ENCODE measurements at regions not wholly inside any gene's neighbourhood (a gene's known extent, or its start where the extent isn't known, plus 50 kb on each side); places are given as distances from the start of the nearest gene placed in this dataset.

GRCh38 chr6:40910260-40910893 lies 128.6 kb downstream of the UNC5CL start:
- DNase-seq (ENCODE audit: low read depth), result no peak

GRCh38 chr6:40909811-40910210 lies 129.2 kb downstream of the UNC5CL start:
- DNase-seq (ENCODE audit: low read depth), result no peak

- peak; percentile 97 for DNase-seq (ENCODE audit: low read depth)
Observed at GRCh38 chr6:40907198-40907701, 131.8 kb downstream of the UNC5CL start.

- peak; percentile 93 for DNase-seq (ENCODE audit: low read depth)
Observed at GRCh38 chr6:40906759-40907158, 132.3 kb downstream of the UNC5CL start.

GRCh38 chr6:40904583-40905194 lies 134.3 kb downstream of the UNC5CL start:
- DNase-seq (ENCODE audit: low read depth), result no peak

GRCh38 chr6:40903456-40903855 lies 135.6 kb downstream of the UNC5CL start:
- peak; percentile 51 for DNase-seq (ENCODE audit: low read depth)

GRCh38 chr6:40901322-40902055 lies 137.5 kb downstream of the UNC5CL start:
- DNase-seq (ENCODE audit: low read depth), result no peak

GRCh38 chr6:40900791-40901190 lies 138.2 kb downstream of the UNC5CL start:
- no peak for DNase-seq (ENCODE audit: low read depth)

- DNase-seq (ENCODE audit: low read depth), result no peak
Observed at GRCh38 chr6:40899684-40900155, 139.3 kb downstream of the UNC5CL start.

- no peak for DNase-seq (ENCODE audit: low read depth)
Observed at GRCh38 chr6:40898073-40898472, 140.9 kb downstream of the UNC5CL start.

GRCh38 chr6:40897390-40898003 lies 141.5 kb downstream of the UNC5CL start:
- no peak for DNase-seq (ENCODE audit: low read depth)

- no peak for DNase-seq (ENCODE audit: low read depth)
Observed at GRCh38 chr6:40896696-40897095, 142.3 kb downstream of the UNC5CL start.

- peak; percentile 72 for DNase-seq (ENCODE audit: low read depth)
Observed at GRCh38 chr6:40894962-40895799, 143.8 kb downstream of the UNC5CL start.

GRCh38 chr6:40893021-40893420 lies 146.0 kb downstream of the UNC5CL start:
- DNase-seq (ENCODE audit: low read depth), result no peak

GRCh38 chr6:40892223-40892622 lies 146.8 kb downstream of the UNC5CL start:
- DNase-seq (ENCODE audit: low read depth), result no peak

GRCh38 chr6:40891686-40892085 lies 147.3 kb downstream of the UNC5CL start:
- no peak for DNase-seq (ENCODE audit: low read depth)

- no peak for DNase-seq (ENCODE audit: low read depth)
Observed at GRCh38 chr6:40891131-40891530, 147.9 kb downstream of the UNC5CL start.

- DNase-seq (ENCODE audit: low read depth), result no peak
Observed at GRCh38 chr6:40889137-40889832, 149.7 kb downstream of the UNC5CL start.

GRCh38 chr6:40888456-40888990 lies 150.5 kb downstream of the UNC5CL start:
- DNase-seq (ENCODE audit: low read depth), result no peak

- DNase-seq (ENCODE audit: low read depth), result no peak
Observed at GRCh38 chr6:40887792-40888340, 151.2 kb downstream of the UNC5CL start.

All from renal cortical epithelial cell (primary cell).